ENCODE measurements at regions not wholly inside any gene's neighbourhood (a gene's known extent, or its start where the extent isn't known, plus 50 kb on each side); places are given as distances from the start of the nearest gene placed in this dataset.

- no peak for TF ChIP-seq CTCF (IDR thresholded peaks at IDR 0.05; ENCODE audit: insufficient read depth, low read length, missing control alignments)
- CTCF ChIA-PET: no interaction called here
- POLR2A ChIA-PET: no interaction called here
- no peak for DNase-seq (ENCODE audit: low read depth, low spot score)
- no peak overlapping the region for H3K4me3 ChIP-seq (ENCODE audit: low read depth, low read length)
These were observed 335.3 kb downstream of the IL20RB start for GRCh38 chr3:137293086-137293485.

GRCh38 chr3:137294139-137294538, 336.4 kb downstream of the IL20RB start:
- TF ChIP-seq CTCF (IDR thresholded peaks at IDR 0.05; ENCODE audit: insufficient read depth, low read length, missing control alignments): no peak
- CTCF ChIA-PET: no interaction called here
- POLR2A ChIA-PET: no interaction called here
- no peak for DNase-seq (ENCODE audit: low read depth, low spot score)
- H3K4me3 ChIP-seq (ENCODE audit: low read depth, low read length): no peak overlapping the region

- ChIA-PET CTCF (no interaction called here), POLR2A (no interaction called here)
- no peak for TF ChIP-seq CTCF (IDR thresholded peaks at IDR 0.05; ENCODE audit: insufficient read depth, low read length, missing control alignments)
- H3K4me3 ChIP-seq (ENCODE audit: low read depth, low read length): no peak overlapping the region
- DNase-seq (ENCODE audit: low read depth, low spot score): no peak
These were observed 337.1 kb downstream of the IL20RB start for GRCh38 chr3:137294839-137295238.

GRCh38 chr3:137295336-137295735, 337.6 kb downstream of the IL20RB start:
- H3K4me3 ChIP-seq (ENCODE audit: low read depth, low read length): no peak overlapping the region
- no peak for DNase-seq (ENCODE audit: low read depth, low spot score)
- no peak for TF ChIP-seq CTCF (IDR thresholded peaks at IDR 0.05; ENCODE audit: insufficient read depth, low read length, missing control alignments)
- ChIA-PET POLR2A (no interaction called here), CTCF (no interaction called here)

- ChIA-PET CTCF (no interaction called here), POLR2A (no interaction called here)
- TF ChIP-seq CTCF (IDR thresholded peaks at IDR 0.05; ENCODE audit: insufficient read depth, low read length, missing control alignments): no peak
- no peak overlapping the region for H3K4me3 ChIP-seq (ENCODE audit: low read depth, low read length)
- DNase-seq (ENCODE audit: low read depth, low spot score): no peak
These were observed 338.3 kb downstream of the IL20RB start for GRCh38 chr3:137296116-137296515.

GRCh38 chr3:137297770-137298169, 340.0 kb downstream of the IL20RB start:
- DNase-seq (ENCODE audit: low read depth, low spot score): no peak
- no peak overlapping the region for H3K4me3 ChIP-seq (ENCODE audit: low read depth, low read length)
- ChIA-PET CTCF (no interaction called here), POLR2A (no interaction called here)
- no peak for TF ChIP-seq CTCF (IDR thresholded peaks at IDR 0.05; ENCODE audit: insufficient read depth, low read length, missing control alignments)
